ENCODE measurements at regions not wholly inside any gene's neighbourhood (a gene's known extent, or its start where the extent isn't known, plus 50 kb on each side); places are given as distances from the start of the nearest gene placed in this dataset.

- TF ChIP-seq CTCF (IDR thresholded peaks at IDR 0.05; ENCODE audit: insufficient read depth, low read length) (no peak), GABPA (IDR thresholded peaks at IDR 0.05; ENCODE audit: low read depth) (no peak), REST (IDR thresholded peaks at IDR 0.05; ENCODE audit: insufficient replicate concordance, low read depth) (no peak)
Measured at GRCh38 chr1:106398391-106398790, 658.1 kb upstream of the PRMT6 start.
